ENCODE measurements at regions not wholly inside any gene's neighbourhood (a gene's known extent, or its start where the extent isn't known, plus 50 kb on each side); places are given as distances from the start of the nearest gene placed in this dataset.

DNA sequence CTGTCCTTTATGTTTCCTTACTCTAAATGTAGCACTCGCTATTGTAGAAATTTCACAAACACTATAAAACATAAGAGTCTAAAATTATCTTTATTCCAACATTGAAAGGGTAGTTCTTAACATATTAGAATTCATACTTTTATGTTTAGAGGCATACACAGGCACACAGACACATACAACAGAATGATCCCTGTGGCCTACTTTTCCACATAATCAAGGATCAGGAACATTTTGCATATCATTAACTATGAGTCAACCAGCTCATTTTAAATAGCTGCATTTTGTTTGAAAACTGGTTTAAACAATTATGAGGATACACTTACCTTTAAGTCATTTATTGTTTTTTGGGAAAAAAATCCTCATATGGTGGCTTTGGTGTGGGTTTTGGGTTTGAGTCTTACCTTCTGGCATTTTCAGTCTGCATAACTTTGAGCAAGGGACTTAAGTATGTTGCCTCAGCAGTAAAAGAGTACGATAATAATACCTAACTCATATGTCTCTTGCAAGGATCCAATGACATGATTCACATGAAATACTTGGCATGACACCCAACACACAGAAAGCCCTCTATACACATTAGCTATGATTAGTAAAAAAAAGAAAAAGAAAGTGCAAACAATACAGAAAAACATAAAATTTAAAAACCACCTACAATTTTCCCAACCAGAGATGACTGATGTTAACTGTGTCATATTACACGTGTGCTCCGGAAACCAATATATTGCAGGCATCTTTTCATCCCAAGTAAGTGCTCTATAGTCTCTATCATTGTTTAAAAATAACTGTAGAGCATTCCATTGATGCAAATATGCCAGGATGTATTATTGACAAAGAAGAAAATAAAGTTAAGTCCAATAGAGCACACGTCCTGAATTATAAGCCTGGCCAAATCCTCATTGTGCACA lies 213.1 kb upstream of the ADAMTS9 start:
- TF ChIP-seq, protein P1, sequence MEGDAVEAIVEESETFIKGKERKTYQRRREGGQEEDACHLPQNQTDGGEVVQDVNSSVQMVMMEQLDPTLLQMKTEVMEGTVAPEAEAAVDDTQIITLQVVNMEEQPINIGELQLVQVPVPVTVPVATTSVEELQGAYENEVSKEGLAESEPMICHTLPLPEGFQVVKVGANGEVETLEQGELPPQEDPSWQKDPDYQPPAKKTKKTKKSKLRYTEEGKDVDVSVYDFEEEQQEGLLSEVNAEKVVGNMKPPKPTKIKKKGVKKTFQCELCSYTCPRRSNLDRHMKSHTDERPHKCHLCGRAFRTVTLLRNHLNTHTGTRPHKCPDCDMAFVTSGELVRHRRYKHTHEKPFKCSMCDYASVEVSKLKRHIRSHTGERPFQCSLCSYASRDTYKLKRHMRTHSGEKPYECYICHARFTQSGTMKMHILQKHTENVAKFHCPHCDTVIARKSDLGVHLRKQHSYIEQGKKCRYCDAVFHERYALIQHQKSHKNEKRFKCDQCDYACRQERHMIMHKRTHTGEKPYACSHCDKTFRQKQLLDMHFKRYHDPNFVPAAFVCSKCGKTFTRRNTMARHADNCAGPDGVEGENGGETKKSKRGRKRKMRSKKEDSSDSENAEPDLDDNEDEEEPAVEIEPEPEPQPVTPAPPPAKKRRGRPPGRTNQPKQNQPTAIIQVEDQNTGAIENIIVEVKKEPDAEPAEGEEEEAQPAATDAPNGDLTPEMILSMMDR (IDR thresholded peaks at IDR 0.05), result no peak
- TF ChIP-seq POLR2A (IDR thresholded peaks at IDR 0.05) (no peak), POLR2AphosphoS5 (IDR thresholded peaks at IDR 0.05) (no peak)
